ENCODE measurements at regions not wholly inside any gene's neighbourhood (a gene's known extent, or its start where the extent isn't known, plus 50 kb on each side); places are given as distances from the start of the nearest gene placed in this dataset.

- no peak for TF ChIP-seq CTCF (IDR thresholded peaks at IDR 0.05; ENCODE audit: low read depth, low read length)
- TF ChIP-seq EZH2phosphoT487 (IDR thresholded peaks at IDR 0.05; ENCODE audit: low read depth), result no peak
Measured at GRCh38 chr18:25563816-25564683, 212.1 kb upstream of the ZNF521 start.

Data from OCI-LY3 (cell line).